Choroid plexus epithelial cell (primary cell): ENCODE measurements at regions not wholly inside any gene's neighbourhood (a gene's known extent, or its start where the extent isn't known, plus 50 kb on each side); places are given as distances from the start of the nearest gene placed in this dataset.

Experiments
- DNase-seq: peaks from one replicate; pipeline ENCODE4 v3.0.0-alpha.2; 2010; ENCODE audit warnings: low read depth
- H3K4me3 ChIP-seq: 2 replicates; pipeline ENCODE4 v1.5.1; 2011; ENCODE audit warnings: low read depth, mild to moderate bottlenecking, control low read depth, low read length, moderate library complexity
- CTCF ChIP-seq: conservative IDR thresholded peaks from 2 replicates; pipeline ENCODE4 v1.5.1; 2011; ENCODE audit warnings: low read depth, mild to moderate bottlenecking, control low read depth, inconsistent platforms, low read length, moderate library complexity

DNA sequence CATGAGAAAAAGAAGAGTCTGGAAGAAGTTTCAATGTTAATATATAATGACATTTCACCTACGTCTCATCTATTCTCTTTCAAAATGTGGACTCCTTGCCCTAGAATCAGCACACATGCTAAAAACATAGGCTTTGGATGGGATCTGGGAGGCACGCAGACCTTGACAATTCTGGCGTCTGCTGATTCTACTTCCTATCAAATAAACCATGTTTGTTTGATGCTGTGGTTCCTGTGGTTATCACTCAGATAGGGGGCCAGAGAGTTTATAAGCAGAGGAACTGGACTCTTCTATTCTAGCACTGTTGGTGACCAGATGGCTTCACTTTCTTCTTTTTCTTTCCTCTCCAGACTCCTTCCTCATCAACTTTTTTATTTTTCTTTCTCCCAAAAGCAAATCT, 336.8 kb downstream of the DIPK2A start:
- no peak overlapping the region for H3K4me3 ChIP-seq
- DNase-seq, result no peak
- TF ChIP-seq CTCF, result no peak

DNA sequence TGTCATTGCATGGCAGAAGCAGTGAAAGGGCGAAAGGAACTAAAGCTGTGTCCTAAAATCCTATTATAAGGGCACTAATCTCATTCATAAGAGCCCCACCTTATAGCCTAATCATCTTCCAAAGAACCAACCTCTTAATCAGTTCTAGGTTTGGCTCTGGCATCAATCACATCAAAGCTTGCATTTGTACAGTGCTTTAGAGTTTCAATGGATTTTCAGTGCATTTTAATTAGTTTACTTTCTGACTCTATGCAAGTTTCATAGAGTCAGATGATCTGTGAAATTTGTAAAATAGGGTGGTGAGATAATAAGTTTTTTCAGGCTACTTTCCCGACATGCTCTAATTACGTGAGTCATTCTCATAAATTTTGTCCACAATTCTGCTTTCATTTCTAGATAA, 341.1 kb downstream of the DIPK2A start:
- peak; percentile 32 for DNase-seq
- no peak overlapping the region for H3K4me3 ChIP-seq
- no peak for TF ChIP-seq CTCF

DNA sequence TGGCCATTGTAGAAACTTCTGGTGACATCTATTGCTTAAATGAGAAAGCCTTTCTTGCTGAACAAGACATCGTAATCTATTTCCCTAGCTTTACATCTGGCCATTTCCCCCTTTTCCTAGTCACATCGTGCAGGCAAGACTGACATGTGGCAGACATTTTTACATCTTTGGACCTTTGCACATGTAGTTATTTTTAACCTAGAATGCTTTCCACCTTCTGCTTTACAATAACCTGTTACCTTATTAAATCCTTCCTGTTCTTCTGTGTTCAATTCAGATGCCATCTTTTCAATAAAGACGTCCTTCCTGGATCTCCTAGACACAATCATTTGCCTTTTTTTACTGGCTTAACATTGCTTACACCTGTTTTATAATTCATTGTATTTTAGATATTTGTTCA, 343.3 kb downstream of the DIPK2A start:
- no peak for TF ChIP-seq CTCF
- DNase-seq, result no peak

DNA sequence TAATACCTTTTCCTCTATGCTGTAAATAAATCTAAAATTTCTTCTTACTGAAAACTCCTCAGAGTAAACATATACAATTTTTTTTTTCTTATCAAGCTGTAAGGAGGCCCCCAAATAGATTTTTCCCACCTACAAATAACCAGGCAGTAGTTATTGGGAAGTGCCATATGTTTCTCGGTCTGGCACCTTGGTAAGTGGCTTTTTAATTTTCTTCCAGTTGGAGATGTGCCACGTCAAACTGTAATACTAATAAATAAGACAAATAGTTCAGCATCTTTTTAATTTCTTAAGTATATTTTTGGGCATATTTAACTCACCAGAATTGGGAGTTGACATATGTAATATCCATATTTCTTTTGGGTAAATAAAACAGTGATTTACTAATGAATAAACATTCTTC, 346.3 kb downstream of the DIPK2A start:
- H3K4me3 ChIP-seq, result no peak overlapping the region
- no peak for TF ChIP-seq CTCF
- no peak for DNase-seq

More for the DNA sequence above, 343.3 kb downstream of the DIPK2A start:
- no peak overlapping the region for H3K4me3 ChIP-seq

GRCh38 chr3:144324076-144324475, 352.5 kb downstream of the DIPK2A start:
- no peak for TF ChIP-seq CTCF
- no peak for DNase-seq
- H3K4me3 ChIP-seq, result no peak overlapping the region

- no peak overlapping the region for H3K4me3 ChIP-seq
- no peak for DNase-seq
- TF ChIP-seq CTCF, result no peak
Observed at GRCh38 chr3:144332868-144333267, 361.2 kb downstream of the DIPK2A start.

DNA sequence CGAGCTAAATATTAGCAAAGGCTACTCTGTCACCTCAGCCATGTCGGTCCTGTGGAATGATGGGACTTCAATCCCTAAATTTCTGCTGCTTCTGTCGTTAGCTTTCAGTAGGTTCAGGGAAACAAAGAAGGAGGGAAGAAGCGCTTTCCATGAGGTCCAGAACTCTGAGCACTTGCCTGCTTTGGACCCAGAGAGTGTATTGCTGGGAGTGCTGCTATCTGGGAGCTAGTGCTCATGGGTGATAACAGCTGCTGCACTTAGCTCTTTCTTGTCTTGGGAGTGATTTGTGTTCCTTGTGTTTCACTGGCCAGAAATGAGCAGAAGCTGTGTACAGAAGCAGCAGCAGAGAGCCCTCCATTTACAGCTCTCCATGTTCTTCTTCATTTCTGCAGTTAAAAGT, 369.8 kb downstream of the DIPK2A start:
- TF ChIP-seq CTCF, result no peak
- DNase-seq, result no peak
- no peak overlapping the region for H3K4me3 ChIP-seq
